ENCODE measurements at regions not wholly inside any gene's neighbourhood (a gene's known extent, or its start where the extent isn't known, plus 50 kb on each side); places are given as distances from the start of the nearest gene placed in this dataset.

GRCh38 chr3:10555263-10555662, 49.9 kb upstream of the ATP2B2 start:
- no peak for TF ChIP-seq POLR2A (IDR thresholded peaks at IDR 0.05)
- TF ChIP-seq CTCF (IDR thresholded peaks at IDR 0.05) = no peak
